Thoracic aorta (tissue), 2 donors: ENCODE measurements at regions not wholly inside any gene's neighbourhood (a gene's known extent, or its start where the extent isn't known, plus 50 kb on each side); places are given as distances from the start of the nearest gene placed in this dataset.

Source experiments
- ATAC-seq: fragments of 150-250 bp; one replicate; pipeline ENCODE4 v1.8.0; 2017; ENCODE audit warnings: low read depth; ENCODE audit not compliant: insufficient number of reproducible peaks, low FRiP score
- DNase-seq: peaks from one replicate; pipeline ENCODE4 v3.0.0-alpha.2; 2020; ENCODE audit warnings: low spot score
- H3K27ac ChIP-seq, 2 donors: fragments of 200-600 bp; sonication (generic); 1 replicate in 1 of 2; 2 replicates in 1 of 2; pipeline ENCODE4 v1.5.1; 2016; ENCODE audit warnings: mild to moderate bottlenecking in 2 of 2, moderate library complexity in 2 of 2
- H3K27me3 ChIP-seq: fragments of 200-600 bp; sonication (generic); replicated peaks from 2 replicates; pipeline ENCODE4 v1.6.0; 2016; ENCODE audit warnings: mild to moderate bottlenecking; ENCODE audit not compliant: insufficient read depth
- H3K36me3 ChIP-seq: fragments of 200-600 bp; sonication (generic); one replicate; pipeline ENCODE4 v1.5.1; 2016
- H3K4me1 ChIP-seq, 2 donors: fragments of 200-600 bp; sonication (generic); 1 replicate in 1 of 2; 2 replicates in 1 of 2; pipeline versions ENCODE4 v1.5.1 to v1.6.0; 2016; ENCODE audit warnings: low read depth in 2 of 2, mild to moderate bottlenecking in 1 of 2; ENCODE audit not compliant: control insufficient read depth in 1 of 2
- H3K4me3 ChIP-seq: fragments of 200-600 bp; sonication (generic); 2 replicates; pipeline ENCODE4 v1.5.1; 2016; ENCODE audit warnings: mild to moderate bottlenecking
- H3K9me3 ChIP-seq: fragments of 200-600 bp; sonication (generic); 2 replicates; pipeline ENCODE4 v1.5.1; 2016
- TF ChIP-seq, protein P1 (sequence below): fragments of 200-600 bp; sonication (generic); IDR thresholded peaks from one replicate; pipeline ENCODE4 v1.5.1; 2019; ENCODE audit warnings: antibody characterized with exemption

DNA sequence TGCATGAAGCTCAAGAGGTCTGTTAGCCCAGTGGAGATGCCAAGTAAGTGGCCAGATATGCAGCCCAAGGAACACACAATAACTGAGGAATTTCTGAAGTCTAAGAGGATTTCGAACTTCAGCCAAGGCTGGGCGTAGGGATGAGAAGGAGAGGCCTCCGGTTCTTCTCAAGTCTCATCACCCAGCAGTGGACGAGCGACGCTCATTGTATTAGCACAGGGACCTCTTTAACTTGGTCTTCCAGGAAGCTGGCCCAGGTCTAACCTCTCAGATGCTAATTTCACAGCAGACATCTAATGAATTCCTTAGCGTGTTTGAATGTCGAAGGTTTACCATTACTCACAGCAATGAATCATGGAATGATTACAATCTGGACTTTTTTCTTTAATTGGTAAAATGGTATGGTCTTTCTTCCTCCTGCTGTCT is 85.0 kb downstream of the HES1 start:
- TF ChIP-seq, protein P1, sequence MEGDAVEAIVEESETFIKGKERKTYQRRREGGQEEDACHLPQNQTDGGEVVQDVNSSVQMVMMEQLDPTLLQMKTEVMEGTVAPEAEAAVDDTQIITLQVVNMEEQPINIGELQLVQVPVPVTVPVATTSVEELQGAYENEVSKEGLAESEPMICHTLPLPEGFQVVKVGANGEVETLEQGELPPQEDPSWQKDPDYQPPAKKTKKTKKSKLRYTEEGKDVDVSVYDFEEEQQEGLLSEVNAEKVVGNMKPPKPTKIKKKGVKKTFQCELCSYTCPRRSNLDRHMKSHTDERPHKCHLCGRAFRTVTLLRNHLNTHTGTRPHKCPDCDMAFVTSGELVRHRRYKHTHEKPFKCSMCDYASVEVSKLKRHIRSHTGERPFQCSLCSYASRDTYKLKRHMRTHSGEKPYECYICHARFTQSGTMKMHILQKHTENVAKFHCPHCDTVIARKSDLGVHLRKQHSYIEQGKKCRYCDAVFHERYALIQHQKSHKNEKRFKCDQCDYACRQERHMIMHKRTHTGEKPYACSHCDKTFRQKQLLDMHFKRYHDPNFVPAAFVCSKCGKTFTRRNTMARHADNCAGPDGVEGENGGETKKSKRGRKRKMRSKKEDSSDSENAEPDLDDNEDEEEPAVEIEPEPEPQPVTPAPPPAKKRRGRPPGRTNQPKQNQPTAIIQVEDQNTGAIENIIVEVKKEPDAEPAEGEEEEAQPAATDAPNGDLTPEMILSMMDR, result no peak
- Histone ChIP-seq H3K9me3 (no peaks in the 10 kb centered on the region), H3K4me3 (no peak overlapping the region), H3K36me3 (no peaks in the 10 kb centered on the region), H3K27ac (no peak overlapping the region), H3K4me1 (no peaks in the 10 kb centered on the region), H3K27me3 (no peaks in the 10 kb centered on the region)
- DNase-seq, result no peak
- ATAC-seq, result no peak

DNA sequence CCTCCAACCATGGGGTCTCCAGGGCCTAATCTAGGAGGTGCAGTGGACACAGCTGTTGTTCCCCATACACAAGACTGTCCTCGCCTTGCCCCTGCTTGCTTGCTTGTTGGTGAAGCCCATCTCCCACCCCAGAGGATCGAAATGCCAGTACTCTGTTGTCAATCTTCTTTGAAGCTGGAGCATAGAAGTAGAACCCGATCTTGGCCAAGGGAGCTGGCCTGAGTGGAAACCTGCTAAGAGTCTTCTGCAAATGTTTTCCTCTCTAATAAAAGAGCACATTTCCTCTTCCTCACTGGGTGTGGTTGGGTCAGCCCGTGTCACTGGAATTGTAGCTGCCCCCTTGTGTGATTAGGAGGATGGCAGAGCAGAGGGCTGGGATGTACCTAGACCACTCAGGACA is 85.4 kb downstream of the HES1 start:
- H3K36me3 ChIP-seq, result no peaks in the 10 kb centered on the region
- TF ChIP-seq, protein P1, result no peak
- no peak for ATAC-seq

DNA sequence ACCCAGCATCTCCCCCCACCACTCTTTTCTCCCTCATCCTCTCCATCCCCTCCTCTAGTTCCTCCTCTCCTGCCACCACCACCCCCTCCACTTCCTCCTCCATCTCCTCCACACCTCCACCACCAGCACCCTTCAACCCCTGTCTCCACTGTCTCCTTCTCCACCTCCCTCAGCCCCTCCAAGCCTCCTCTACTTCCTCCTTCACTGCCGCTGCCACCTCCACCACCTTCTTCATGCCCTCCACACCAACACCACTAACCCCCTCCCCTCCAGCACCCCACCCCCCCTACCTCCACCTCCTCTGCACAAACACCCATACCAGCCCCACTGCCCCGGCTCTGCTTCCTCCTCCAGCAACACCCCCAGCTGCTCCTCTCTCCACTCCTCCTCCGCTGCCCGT is 88.0 kb downstream of the HES1 start:
- TF ChIP-seq, protein P1, result no peak
- no peak overlapping the region for H3K27ac ChIP-seq
- H3K4me1 ChIP-seq, result no peaks in the 10 kb centered on the region
- DNase-seq, result no peak
- H3K9me3 ChIP-seq, result no peaks in the 10 kb centered on the region
- H3K27me3 ChIP-seq, result no peaks in the 10 kb centered on the region
- no peak overlapping the region for H3K4me3 ChIP-seq
- ATAC-seq, result no peak
- no peaks in the 10 kb centered on the region for H3K36me3 ChIP-seq

More for the DNA sequence above, 85.4 kb downstream of the HES1 start:
- Histone ChIP-seq H3K27me3 (no peaks in the 10 kb centered on the region), H3K27ac (no peak overlapping the region), H3K9me3 (no peaks in the 10 kb centered on the region), H3K4me3 (no peak overlapping the region), H3K4me1 (no peaks in the 10 kb centered on the region)
- no peak for DNase-seq

DNA sequence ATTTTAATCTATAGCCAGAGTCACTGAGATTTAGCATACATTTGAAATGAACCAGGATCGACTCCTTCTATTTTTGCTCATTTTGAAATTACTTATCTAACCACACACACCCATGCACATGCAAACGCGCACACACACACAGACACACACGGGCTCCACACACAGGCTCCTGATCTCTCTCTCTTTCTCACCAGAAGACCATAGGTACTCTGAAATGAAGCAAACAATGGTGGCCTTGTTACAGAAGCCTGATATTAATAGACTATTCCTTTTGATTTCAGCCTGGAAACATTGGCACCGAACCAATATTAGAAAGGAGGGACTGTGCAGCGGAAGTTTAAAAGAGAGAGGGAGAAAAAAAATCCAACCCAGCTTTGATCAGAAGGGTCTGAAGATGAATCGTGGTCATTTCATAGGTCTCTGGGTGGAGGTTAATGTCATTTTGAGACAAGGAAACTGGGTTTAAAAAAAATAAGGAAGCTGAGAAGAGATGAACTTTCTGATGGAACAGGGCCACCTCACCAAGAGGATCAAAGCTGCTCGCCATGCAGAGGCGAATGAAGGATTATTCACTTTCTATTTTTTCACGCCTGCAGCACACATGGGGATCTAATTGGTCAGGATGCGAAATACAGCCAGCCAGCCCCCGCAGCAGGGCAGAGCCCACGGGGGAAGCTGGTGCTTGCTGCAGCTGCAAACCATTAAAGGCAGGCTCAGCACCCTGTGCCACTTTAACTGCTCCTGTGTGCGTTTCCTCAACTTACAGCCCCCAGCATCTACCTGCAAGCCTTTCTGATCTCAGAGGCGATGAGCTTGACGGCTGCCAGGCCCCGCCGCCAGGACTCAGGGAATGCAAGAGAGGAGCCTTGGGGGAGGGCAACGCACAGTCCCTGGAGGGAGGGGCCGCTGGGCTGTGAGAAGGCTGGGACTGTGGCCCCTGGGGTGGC is 88.8 kb downstream of the HES1 start:
- TF ChIP-seq, protein P1, result no peak
- DNase-seq (no peak), ATAC-seq (no peak)
- Histone ChIP-seq H3K4me1 (no peaks in the 10 kb centered on the region), H3K4me3 (no peak overlapping the region), H3K27me3 (no peaks in the 10 kb centered on the region), H3K9me3 (no peaks in the 10 kb centered on the region), H3K27ac (no peak overlapping the region), H3K36me3 (no peaks in the 10 kb centered on the region)

DNA sequence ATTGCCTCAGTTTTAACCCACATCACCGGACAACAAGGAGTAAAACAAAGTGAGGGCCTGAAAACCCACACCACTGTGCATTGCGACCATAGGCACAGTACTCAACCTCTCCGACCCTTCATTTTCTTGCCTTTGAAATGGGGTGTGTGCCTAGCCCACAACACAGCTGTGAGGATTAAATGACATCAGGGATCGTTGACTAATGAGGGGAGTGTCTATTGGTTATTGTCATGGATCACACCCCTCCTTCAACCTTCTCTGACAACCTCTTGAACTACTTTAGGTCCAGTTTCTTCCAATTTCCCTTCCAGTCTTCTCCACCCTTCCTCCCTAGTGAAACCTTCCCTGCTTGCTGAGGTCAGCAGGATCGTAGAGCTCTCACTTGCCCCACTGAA is 89.5 kb downstream of the HES1 start:
- DNase-seq (no peak), ATAC-seq (no peak)
- Histone ChIP-seq H3K36me3 (no peaks in the 10 kb centered on the region), H3K27me3 (no peaks in the 10 kb centered on the region), H3K27ac (no peak overlapping the region), H3K9me3 (no peaks in the 10 kb centered on the region), H3K4me3 (no peak overlapping the region), H3K4me1 (no peaks in the 10 kb centered on the region)
- TF ChIP-seq, protein P1, result no peak
